ENCODE measurements at regions not wholly inside any gene's neighbourhood (a gene's known extent, or its start where the extent isn't known, plus 50 kb on each side); places are given as distances from the start of the nearest gene placed in this dataset.
"Not testable (repeated sequence)": the region's sequence is repeated elsewhere in the genome, so short reads cannot be mapped to it uniquely, and the experiment has no call there.

- H3K27ac Mint-ChIP-seq = no peak overlapping the region
- WGBS (ENCODE audit: insufficient coverage) = 7% methylated on average over 3 of the region's 11 CpGs
- H3K4me3 Mint-ChIP-seq = no peak overlapping the region
- H3K4me1 Mint-ChIP-seq = no peaks in the 10 kb centered on the region
- no peaks in the 10 kb centered on the region for H3K9me3 ChIP-seq
- POLR2A ChIA-PET = interaction anchor here in 1 of 2 donors (0.6 kb wide), 1 partner anchor 31 kb away, joined by 9 read pairs; no protein-coding TSS in a partner anchor
- no peaks in the 10 kb centered on the region for H3K36me3 ChIP-seq (ENCODE audit: control insufficient read depth in 2 of 2, extremely low read depth in 1 of 2, insufficient read depth in 1 of 2, low read length in 1 of 2)
- no peaks in the 10 kb centered on the region for H3K36me3 Mint-ChIP-seq
- H3K9me3 Mint-ChIP-seq = peaks cover 0 to 19% (median 7%) of the 10 kb centered on the region in 3 donors
- no peak overlapping the region for H3K4me3 ChIP-seq (ENCODE audit: control insufficient read depth in 1 of 2, extremely low read depth in 1 of 2, low read length in 1 of 2)
- H3K27ac ChIP-seq (ENCODE audit: low read length) = no peak overlapping the region
- H3K27me3 Mint-ChIP-seq = peaks cover 0 to 3% of the 10 kb centered on the region in 2 donors
- ATAC-seq (replicated peaks in 1 of 4) (no peak), DNase-seq (peak in 1 of 35 experiments; percentile 15)
- CTCF ChIA-PET = no interaction called here
- H3K27me3 ChIP-seq (replicated peaks in 1 of 2; ENCODE audit: control insufficient read depth in 2 of 2, extremely low read depth in 1 of 2, insufficient read depth in 2 of 2, low read length in 1 of 2) = no peaks in the 10 kb centered on the region
- no peaks in the 10 kb centered on the region for H3K4me1 ChIP-seq (ENCODE audit: control insufficient read depth in 1 of 2, extremely low read depth in 1 of 2, insufficient read depth in 2 of 2, low read length in 2 of 2)
Measured at GRCh38 chr16:51982715-51983680, 563.9 kb downstream of the TOX3 start.

GRCh38 chr16:51981725-51982124 lies 565.2 kb downstream of the TOX3 start:
- Mint-ChIP-seq H3K36me3 (no peaks in the 10 kb centered on the region), H3K4me3 (no peak overlapping the region), H3K27ac (no peak overlapping the region), H3K9me3 (peaks cover 0 to 13% (median 5%) of the 10 kb centered on the region in 3 donors), H3K4me1 (no peaks in the 10 kb centered on the region), H3K27me3 (peaks cover 0 to 3% of the 10 kb centered on the region in 2 donors)
- ATAC-seq (replicated peaks in 1 of 4) = no peak
- POLR2A ChIA-PET = no interaction called here
- Histone ChIP-seq H3K27ac (ENCODE audit: low read length) (no peak overlapping the region), H3K36me3 (ENCODE audit: control insufficient read depth in 2 of 2, extremely low read depth in 1 of 2, insufficient read depth in 1 of 2, low read length in 1 of 2) (no peaks in the 10 kb centered on the region), H3K4me1 (ENCODE audit: control insufficient read depth in 1 of 2, extremely low read depth in 1 of 2, insufficient read depth in 2 of 2, low read length in 2 of 2) (no peaks in the 10 kb centered on the region), H3K4me3 (ENCODE audit: control insufficient read depth in 1 of 2, extremely low read depth in 1 of 2, low read length in 1 of 2) (no peak overlapping the region), H3K9me3 (no peaks in the 10 kb centered on the region), H3K27me3 (replicated peaks in 1 of 2; ENCODE audit: control insufficient read depth in 2 of 2, extremely low read depth in 1 of 2, insufficient read depth in 2 of 2, low read length in 1 of 2) (no peaks in the 10 kb centered on the region)
- WGBS (ENCODE audit: insufficient coverage) = 75% methylated on average over 2 of the region's 3 CpGs
- CTCF ChIA-PET = no interaction called here
- no peak for DNase-seq

DNA sequence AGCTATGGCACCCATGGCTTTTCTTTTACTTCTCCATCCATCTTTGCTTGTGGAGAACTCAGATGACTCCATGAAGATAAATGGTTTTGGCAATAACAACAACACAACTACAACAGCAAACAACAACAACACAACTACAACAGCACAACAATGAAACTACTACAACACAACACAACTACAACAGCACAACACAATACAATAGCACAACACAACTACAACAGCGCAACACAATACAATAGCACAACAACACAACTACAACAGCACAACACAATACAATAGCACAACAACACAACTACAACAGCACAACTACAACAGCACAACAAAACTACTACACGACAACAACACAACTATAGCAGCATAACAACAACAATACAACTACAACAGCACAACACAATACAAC lies 569.4 kb downstream of the TOX3 start:
- H3K4me3 ChIP-seq (ENCODE audit: control insufficient read depth in 1 of 2, extremely low read depth in 1 of 2, low read length in 1 of 2); CTCF ChIA-PET; H3K27me3 Mint-ChIP-seq; H3K4me1 ChIP-seq (ENCODE audit: control insufficient read depth in 1 of 2, extremely low read depth in 1 of 2, insufficient read depth in 2 of 2, low read length in 2 of 2); DNase-seq; H3K27ac Mint-ChIP-seq; ATAC-seq (replicated peaks in 1 of 4); H3K36me3 ChIP-seq (ENCODE audit: control insufficient read depth in 2 of 2, extremely low read depth in 1 of 2, insufficient read depth in 1 of 2, low read length in 1 of 2); H3K36me3 Mint-ChIP-seq; H3K9me3 ChIP-seq; H3K27ac ChIP-seq (ENCODE audit: low read length); H3K4me1 Mint-ChIP-seq; H3K4me3 Mint-ChIP-seq; H3K27me3 ChIP-seq (replicated peaks in 1 of 2; ENCODE audit: control insufficient read depth in 2 of 2, extremely low read depth in 1 of 2, insufficient read depth in 2 of 2, low read length in 1 of 2); POLR2A ChIA-PET: not testable (repeated sequence)
- H3K9me3 Mint-ChIP-seq = peaks cover 4 to 13% (median 9%) of the 10 kb centered on the region in 3 donors
- WGBS (ENCODE audit: insufficient coverage) = 88% methylated on average over 2 of the region's 2 CpGs

GRCh38 chr16:51971184-51971583 lies 575.8 kb downstream of the TOX3 start:
- Histone ChIP-seq H3K27me3 (replicated peaks in 1 of 2; ENCODE audit: control insufficient read depth in 2 of 2, extremely low read depth in 1 of 2, insufficient read depth in 2 of 2, low read length in 1 of 2) (no peaks in the 10 kb centered on the region), H3K9me3 (no peaks in the 10 kb centered on the region), H3K27ac (ENCODE audit: low read length) (no peak overlapping the region), H3K4me1 (ENCODE audit: control insufficient read depth in 1 of 2, extremely low read depth in 1 of 2, insufficient read depth in 2 of 2, low read length in 2 of 2) (no peaks in the 10 kb centered on the region), H3K4me3 (ENCODE audit: control insufficient read depth in 1 of 2, extremely low read depth in 1 of 2, low read length in 1 of 2) (no peak overlapping the region), H3K36me3 (ENCODE audit: control insufficient read depth in 2 of 2, extremely low read depth in 1 of 2, insufficient read depth in 1 of 2, low read length in 1 of 2) (no peaks in the 10 kb centered on the region)
- H3K27ac Mint-ChIP-seq = no peak overlapping the region
- ATAC-seq (replicated peaks in 1 of 4) (no peak), DNase-seq (no peak)
- H3K9me3 Mint-ChIP-seq = peaks cover 5 to 11% (median 9%) of the 10 kb centered on the region in 3 donors
- H3K4me1 Mint-ChIP-seq = no peaks in the 10 kb centered on the region
- no CpG with 5 or more reads among the region's 4 CpGs for WGBS (ENCODE audit: insufficient coverage)
- H3K27me3 Mint-ChIP-seq = no peaks in the 10 kb centered on the region
- no peaks in the 10 kb centered on the region for H3K36me3 Mint-ChIP-seq
- ChIA-PET POLR2A (no interaction called here), CTCF (no interaction called here)
- no peak overlapping the region for H3K4me3 Mint-ChIP-seq

GRCh38 chr16:51968749-51969148 lies 578.2 kb downstream of the TOX3 start:
- Mint-ChIP-seq H3K4me1 (no peaks in the 10 kb centered on the region), H3K4me3 (no peak overlapping the region), H3K9me3 (peaks cover 7 to 16% (median 10%) of the 10 kb centered on the region in 3 donors), H3K27me3 (no peaks in the 10 kb centered on the region), H3K36me3 (no peaks in the 10 kb centered on the region), H3K27ac (no peak overlapping the region)
- Histone ChIP-seq H3K36me3 (ENCODE audit: control insufficient read depth in 2 of 2, extremely low read depth in 1 of 2, insufficient read depth in 1 of 2, low read length in 1 of 2) (no peaks in the 10 kb centered on the region), H3K27me3 (replicated peaks in 1 of 2; ENCODE audit: control insufficient read depth in 2 of 2, extremely low read depth in 1 of 2, insufficient read depth in 2 of 2, low read length in 1 of 2) (no peaks in the 10 kb centered on the region), H3K9me3 (no peaks in the 10 kb centered on the region), H3K4me1 (ENCODE audit: control insufficient read depth in 1 of 2, extremely low read depth in 1 of 2, insufficient read depth in 2 of 2, low read length in 2 of 2) (no peaks in the 10 kb centered on the region), H3K27ac (ENCODE audit: low read length) (no peak overlapping the region), H3K4me3 (ENCODE audit: control insufficient read depth in 1 of 2, extremely low read depth in 1 of 2, low read length in 1 of 2) (no peak overlapping the region)
- no CpG with 5 or more reads among the region's 1 CpG for WGBS (ENCODE audit: insufficient coverage)
- ChIA-PET CTCF (no interaction called here), POLR2A (no interaction called here)
- DNase-seq (no peak), ATAC-seq (replicated peaks in 1 of 4) (no peak)

DNA sequence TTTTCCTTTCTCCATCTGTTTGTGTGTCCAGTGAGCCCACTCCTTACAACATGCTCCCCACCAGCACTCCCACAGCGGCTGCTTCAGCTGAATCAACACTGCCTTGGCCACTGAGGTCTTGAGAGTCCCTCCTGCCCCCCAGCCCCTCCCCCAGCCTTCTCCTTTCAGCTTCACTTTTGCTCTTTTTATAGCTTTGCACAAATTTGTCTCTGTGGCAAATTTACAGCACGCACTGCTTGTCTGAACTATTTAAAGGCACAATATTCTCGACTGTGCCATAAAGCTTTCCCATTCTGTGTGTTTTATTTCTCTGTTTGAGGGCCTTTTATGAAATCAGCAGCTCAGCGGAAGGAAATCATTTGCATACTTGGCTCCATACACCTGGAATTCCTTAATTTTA lies 579.3 kb downstream of the TOX3 start:
- no peak overlapping the region for H3K27ac Mint-ChIP-seq
- ChIA-PET POLR2A (no interaction called here), CTCF (no interaction called here)
- no peaks in the 10 kb centered on the region for H3K4me1 ChIP-seq (ENCODE audit: control insufficient read depth in 1 of 2, extremely low read depth in 1 of 2, insufficient read depth in 2 of 2, low read length in 2 of 2)
- no peaks in the 10 kb centered on the region for H3K36me3 ChIP-seq (ENCODE audit: control insufficient read depth in 2 of 2, extremely low read depth in 1 of 2, insufficient read depth in 1 of 2, low read length in 1 of 2)
- H3K4me3 Mint-ChIP-seq = no peak overlapping the region
- H3K9me3 Mint-ChIP-seq = peaks cover 5 to 16% (median 7%) of the 10 kb centered on the region in 3 donors
- DNase-seq (no peak), ATAC-seq (replicated peaks in 1 of 4) (no peak)
- WGBS (ENCODE audit: insufficient coverage) = 36% methylated on average over 1 of the region's 4 CpGs
- H3K36me3 Mint-ChIP-seq = no peaks in the 10 kb centered on the region
- H3K4me1 Mint-ChIP-seq = no peaks in the 10 kb centered on the region
- no peak overlapping the region for H3K27ac ChIP-seq (ENCODE audit: low read length)
- H3K27me3 ChIP-seq (replicated peaks in 1 of 2; ENCODE audit: control insufficient read depth in 2 of 2, extremely low read depth in 1 of 2, insufficient read depth in 2 of 2, low read length in 1 of 2) = no peaks in the 10 kb centered on the region
- no peaks in the 10 kb centered on the region for H3K27me3 Mint-ChIP-seq
- H3K9me3 ChIP-seq = no peaks in the 10 kb centered on the region
- no peak overlapping the region for H3K4me3 ChIP-seq (ENCODE audit: control insufficient read depth in 1 of 2, extremely low read depth in 1 of 2, low read length in 1 of 2)
